Mucosa of descending colon (tissue), 3 donors: ENCODE measurements at regions not wholly inside any gene's neighbourhood (a gene's known extent, or its start where the extent isn't known, plus 50 kb on each side); places are given as distances from the start of the nearest gene placed in this dataset.

Source experiments
- ATAC-seq: fragments of 200-7000 bp; cut with Tn5 transposase; one replicate; pipeline ENCODE4 v1.9.1; 2020; ENCODE audit warnings: mild to moderate bottlenecking, moderate library complexity
- DNase-seq, 3 donors: peaks; one replicate each; pipeline ENCODE4 v3.0.0-alpha.2; 2020
- H3K36me3 ChIP-seq: fragments of 200-600 bp; one replicate; pipeline ENCODE4 v1.8.0; 2021; ENCODE audit warnings: low read depth, mild to moderate bottlenecking
- H3K4me1 ChIP-seq: fragments of 200-600 bp; one replicate; pipeline ENCODE4 v1.8.0; 2021; ENCODE audit warnings: low read depth, mild to moderate bottlenecking
- H3K4me3 ChIP-seq: fragments of 200-600 bp; one replicate; pipeline ENCODE4 v1.8.0; 2021; ENCODE audit warnings: mild to moderate bottlenecking
- H3K9me3 ChIP-seq: fragments of 200-600 bp; one replicate; pipeline ENCODE4 v1.8.0; 2021; ENCODE audit warnings: mild to moderate bottlenecking
- CTCF ChIP-seq: fragments of 200-600 bp; IDR thresholded peaks from one replicate; pipeline ENCODE4 v1.8.0; 2022; ENCODE audit warnings: antibody characterized with exemption, mild to moderate bottlenecking
- intact Hi-C, 2 donors: fragments of 100-400 bp; cut with DNase I in 1 of 2; cut with micrococcal nuclease in 1 of 2; formaldehyde crosslinking; loops; one replicate each; pipeline versions ENCODE4 v1.11.0 to v1.11.1; 2022; cut with DNase I, micrococcal nuclease
- donor health status: DM: no; HTN: no; CAD: no; lungs with moderate emphysema.
- donor health status: DM: no; HTN: no; CAD: no.
- donor health status: DM: no; HTN: yes; CAD: no.

GRCh38 chr2:120555092-120555491 is 180.6 kb upstream of the GLI2 start:
- peaks cover 9% of the 10 kb centered on the region for H3K4me1 ChIP-seq
- ATAC-seq (no peak), DNase-seq (no peak)
- H3K9me3 ChIP-seq: no peaks in the 10 kb centered on the region
- no peaks in the 10 kb centered on the region for H3K36me3 ChIP-seq
- H3K4me3 ChIP-seq: no peak overlapping the region
- TF ChIP-seq CTCF: no peak
- intact Hi-C loops: loop anchor here in 1 of 2 donors (10.0 kb wide), 1 partner anchor 210 kb away; the partner anchor contains the start of gene INHBB

- Histone ChIP-seq H3K9me3 (no peaks in the 10 kb centered on the region), H3K4me3 (no peak overlapping the region), H3K36me3 (no peaks in the 10 kb centered on the region), H3K4me1 (peaks cover 9% of the 10 kb centered on the region)
- DNase-seq (no peak), ATAC-seq (no peak)
- intact Hi-C loops: loop anchor here in 1 of 2 donors (10.0 kb wide), 1 partner anchor 212 kb away; the partner anchor contains the start of gene INHBB
- no peak for TF ChIP-seq CTCF
Measured at GRCh38 chr2:120556911-120557310, 178.8 kb upstream of the GLI2 start.

GRCh38 chr2:120558847-120559246 is 176.8 kb upstream of the GLI2 start:
- Histone ChIP-seq H3K9me3 (no peaks in the 10 kb centered on the region), H3K4me3 (no peak overlapping the region), H3K4me1 (no peaks in the 10 kb centered on the region), H3K36me3 (no peaks in the 10 kb centered on the region)
- TF ChIP-seq CTCF: no peak
- no peak for DNase-seq
- intact Hi-C loops: loop anchor here in 1 of 2 donors (10.0 kb wide), 1 partner anchor 214 kb away; the partner anchor contains the start of gene INHBB
- no peak for ATAC-seq

- ATAC-seq: peak; percentile 13
- TF ChIP-seq CTCF: no peak
- intact Hi-C loops: loop anchor here in 1 of 2 donors (10.0 kb wide), 1 partner anchor 215 kb away; the partner anchor contains the start of gene INHBB
- H3K36me3 ChIP-seq: no peaks in the 10 kb centered on the region
- H3K9me3 ChIP-seq: no peaks in the 10 kb centered on the region
- H3K4me1 ChIP-seq: peaks cover 2% of the 10 kb centered on the region
- H3K4me3 ChIP-seq: no peak overlapping the region
- DNase-seq: no peak
Measured at GRCh38 chr2:120559401-120559800, 176.3 kb upstream of the GLI2 start.

- no peak for DNase-seq
- peaks cover 2% of the 10 kb centered on the region for H3K4me1 ChIP-seq
- no peaks in the 10 kb centered on the region for H3K9me3 ChIP-seq
- no peaks in the 10 kb centered on the region for H3K36me3 ChIP-seq
- intact Hi-C loops: no loop called here
- ATAC-seq: no peak
- no peak for TF ChIP-seq CTCF
- H3K4me3 ChIP-seq: no peak overlapping the region
Measured at GRCh38 chr2:120560330-120560729, 175.3 kb upstream of the GLI2 start.
